B cell (primary cell): ENCODE measurements at regions not wholly inside any gene's neighbourhood (a gene's known extent, or its start where the extent isn't known, plus 50 kb on each side); places are given as distances from the start of the nearest gene placed in this dataset.

Experiments used
- ATAC-seq: fragments of 200-7000 bp; cut with Tn5 transposase; one replicate; pipeline ENCODE4 v1.10.0; 2021; ENCODE audit warnings: low read depth, mild to moderate bottlenecking, moderate number of reproducible peaks, moderate library complexity
- CTCF ChIA-PET: fragments of 350-600 bp; sonication (Branson Sonifier 250); formaldehyde crosslinking; loops from one replicate; lab custom pipeline; 2021; ENCODE audit warnings: antibody characterized with exemption, inconsistent platforms; lab: Charles Lee
- POLR2A ChIA-PET: fragments of 350-600 bp; sonication (Branson Sonifier 250); formaldehyde crosslinking; loops from one replicate; lab custom pipeline; 2021; ENCODE audit warnings: antibody characterized with exemption; lab: Charles Lee
- DNase-seq: peaks from one replicate; pipeline ENCODE4 v3.0.0; 2013
- H2AFZ ChIP-seq: 2 replicates; pipeline ENCODE4 v1.6.1; 2012; ENCODE audit warnings: mild to moderate bottlenecking, low read depth, low read length; ENCODE audit not compliant: insufficient read depth, poor library complexity, severe bottlenecking
- H3K27ac ChIP-seq, 2 donors: 1 replicate in 1 of 2; 2 replicates in 1 of 2; pipeline ENCODE4 v1.5.1; 2012 to 2013; ENCODE audit warnings: low read length in 2 of 2, mild to moderate bottlenecking in 2 of 2, moderate library complexity in 1 of 2
- H3K27me3 ChIP-seq, 4 experiments: fragments of 200-600 bp in 1 of 4; sonication (generic) in 1 of 4; replicated peaks in 1 of 4; 1 replicate in 2 of 4; 2 replicates in 2 of 4; pipeline versions ENCODE4 v1.6.1 to v1.7.0; 2013 to 2016; ENCODE audit warnings: low read length in 3 of 4, mild to moderate bottlenecking in 2 of 4, mixed read lengths in 1 of 4, moderate library complexity in 1 of 4; ENCODE audit not compliant: insufficient read depth in 4 of 4, control insufficient read depth in 3 of 4; ENCODE audit errors: control extremely low read depth in 1 of 4
- H3K36me3 ChIP-seq, 2 experiments: replicated peaks in 1 of 2; 1 replicate in 1 of 2; 2 replicates in 1 of 2; pipeline versions ENCODE4 v1.6.1 to v1.7.1; 2013; ENCODE audit warnings: low read length in 1 of 2; ENCODE audit not compliant: insufficient read depth in 2 of 2, control insufficient read depth in 1 of 2; ENCODE audit errors: control extremely low read depth in 1 of 2, extremely low read depth in 1 of 2
- H3K4me1 ChIP-seq, 2 donors: fragments of 200-600 bp in 1 of 2; sonication (generic) in 1 of 2; 1 replicate in 1 of 2; 2 replicates in 1 of 2; pipeline versions ENCODE4 v1.5.1 to v1.6.1; 2013 to 2017; ENCODE audit warnings: low read length in 2 of 2; ENCODE audit not compliant: control insufficient read depth in 2 of 2, insufficient read depth in 2 of 2
- H3K4me2 ChIP-seq: replicated peaks from 2 replicates; pipeline ENCODE3; 2012; ENCODE audit warnings: mild to moderate bottlenecking, low read depth, low read length; ENCODE audit not compliant: poor library complexity, severe bottlenecking
- H3K4me3 ChIP-seq, 5 experiments: fragments of 200-600 bp in 1 of 5; sonication (generic) in 1 of 5; 1 replicate in 3 of 5; 2 replicates in 2 of 5; pipeline versions ENCODE4 v1.5.1 to v1.7.0; 2011 to 2016; ENCODE audit warnings: low read length in 4 of 5, mild to moderate bottlenecking in 4 of 5, low read depth in 2 of 5, control low read depth in 1 of 5, moderate library complexity in 1 of 5; ENCODE audit not compliant: insufficient read depth in 1 of 5; ENCODE audit errors: control extremely low read depth in 1 of 5, extremely low read depth in 1 of 5
- H3K79me2 ChIP-seq: fragments of 200-600 bp; sonication (generic); one replicate; pipeline ENCODE4 v1.6.0; 2016; ENCODE audit warnings: low read length; ENCODE audit not compliant: control insufficient read depth, insufficient read depth
- H3K9ac ChIP-seq: fragments of 200-600 bp; sonication (generic); 2 replicates; pipeline ENCODE4 v1.6.1; 2017; ENCODE audit warnings: mild to moderate bottlenecking, low read length, moderate library complexity
- H3K9me3 ChIP-seq, 3 donors: one replicate each; pipeline versions ENCODE4 v1.6.1 to v1.7.1; 2013; ENCODE audit warnings: low read length in 2 of 3; ENCODE audit not compliant: control insufficient read depth in 2 of 3, insufficient read depth in 1 of 3; ENCODE audit errors: control extremely low read depth in 1 of 3
- H4K20me1 ChIP-seq: 2 replicates; pipeline ENCODE4 v1.6.0; 2012; ENCODE audit warnings: mild to moderate bottlenecking, low read length; ENCODE audit not compliant: insufficient read depth, control insufficient read depth, poor library complexity, severe bottlenecking
- H3K27ac Mint-ChIP-seq: one replicate; pipeline ENCODE4 v1.8.0; 2021; ENCODE audit warnings: mixed read lengths
- H3K27me3 Mint-ChIP-seq: one replicate; pipeline ENCODE4 v1.8.0; 2021; ENCODE audit warnings: mixed read lengths
- H3K4me1 Mint-ChIP-seq: one replicate; pipeline ENCODE4 v1.8.0; 2021; ENCODE audit warnings: mixed read lengths
- H3K4me3 Mint-ChIP-seq: one replicate; pipeline ENCODE4 v1.8.0; 2021; ENCODE audit warnings: mixed read lengths
- H3K9me3 Mint-ChIP-seq: one replicate; pipeline ENCODE4 v1.8.0; 2022; ENCODE audit warnings: mixed read lengths; ENCODE audit not compliant: insufficient read depth
- CTCF ChIP-seq: fragments of 200-600 bp; IDR thresholded peaks from one replicate; pipeline ENCODE4 v1.8.0; 2022; ENCODE audit warnings: antibody characterized with exemption, mild to moderate bottlenecking
- EZH2 ChIP-seq: IDR thresholded peaks from 2 replicates; pipeline ENCODE4 v1.6.1; 2012; ENCODE audit warnings: borderline replicate concordance, low read depth, mild to moderate bottlenecking, moderate library complexity, low read length; ENCODE audit not compliant: insufficient read depth, poor library complexity, severe bottlenecking
- WGBS: methylation state at CpG from one replicate; pipeline ENCODE4 v1.1.5; 2013; ENCODE audit warnings: missing lambda C conversion rate; ENCODE audit not compliant: insufficient coverage; 5-methylcytosine and 5-hydroxymethylcytosine counted together
- intact Hi-C: fragments of 100-400 bp; cut with micrococcal nuclease; formaldehyde crosslinking; loops from one replicate; pipeline ENCODE4 v1.10.0; 2022

- H3K36me3 ChIP-seq: no peaks in the 10 kb centered on the region
- H3K27me3 ChIP-seq: no peaks in the 10 kb centered on the region
- TF ChIP-seq EZH2 (no peak), CTCF (no peak)
- no peaks in the 10 kb centered on the region for H3K9me3 Mint-ChIP-seq
- H3K4me2 ChIP-seq: no peak overlapping the region
- CTCF ChIA-PET: no interaction called here
- H3K27me3 Mint-ChIP-seq: no peaks in the 10 kb centered on the region
- no peak overlapping the region for H3K27ac Mint-ChIP-seq
- no peak overlapping the region for H3K9ac ChIP-seq
- peaks cover 8 to 17% of the 10 kb centered on the region in 2 donors for H3K4me1 ChIP-seq
- no peaks in the 10 kb centered on the region for H4K20me1 ChIP-seq
- no peak overlapping the region for H2AFZ ChIP-seq
- H3K4me1 Mint-ChIP-seq: peaks cover 17% of the 10 kb centered on the region
- POLR2A ChIA-PET: interaction anchor here (0.7 kb wide), 1 partner anchor 298 kb away, joined by 3 read pairs; no protein-coding TSS in a partner anchor
- H3K4me3 ChIP-seq: no peak overlapping the region
- no peaks in the 10 kb centered on the region for H3K79me2 ChIP-seq
- H3K9me3 ChIP-seq: no peaks in the 10 kb centered on the region
- H3K4me3 Mint-ChIP-seq: no peak overlapping the region
- ATAC-seq: no peak
- no peak overlapping the region for H3K27ac ChIP-seq
- 0% methylated on average over 1 of the region's 1 CpG for WGBS
- intact Hi-C loops: no loop called here
- DNase-seq: no peak
Observed at GRCh38 chr5:125154301-125155110, 408.1 kb upstream of the ZNF608 start.

DNA sequence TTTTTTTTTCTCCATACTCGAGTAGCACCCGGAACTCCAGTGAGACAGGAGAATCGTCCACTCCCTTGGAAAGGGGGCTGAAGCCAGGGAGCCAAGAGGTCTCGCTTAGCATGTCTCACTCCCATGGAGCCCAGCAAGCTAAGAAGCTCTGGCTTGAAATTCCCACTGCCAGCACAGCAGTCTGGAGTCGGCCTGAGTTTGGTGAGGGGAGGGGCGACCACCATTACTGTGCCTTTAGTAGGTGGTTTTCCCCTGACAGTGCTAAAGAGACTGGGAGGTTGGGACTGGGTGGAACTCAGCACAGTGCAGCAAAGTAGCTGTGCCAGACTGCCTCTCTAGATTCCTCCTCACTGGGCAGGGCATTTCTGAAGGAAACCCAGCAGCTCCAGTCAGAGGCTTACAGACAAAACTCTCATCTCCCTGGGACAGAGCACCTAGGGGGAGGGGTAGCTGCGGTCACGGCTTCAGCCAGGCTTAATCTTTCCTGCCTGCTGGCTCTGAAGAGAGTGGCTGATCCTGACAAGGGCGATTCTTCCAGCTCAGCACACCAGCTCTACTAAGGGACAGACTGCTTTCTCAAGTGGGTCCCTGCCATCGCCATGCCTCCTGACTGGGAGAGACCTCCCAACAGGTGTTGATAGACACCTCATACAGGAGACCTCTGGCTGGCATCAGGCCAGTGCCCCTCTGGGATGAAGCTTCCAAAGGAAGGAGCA is 414.5 kb upstream of the ZNF608 start:
- ChIA-PET POLR2A (no interaction called here), CTCF (no interaction called here)
- Histone ChIP-seq H4K20me1 (no peaks in the 10 kb centered on the region), H3K4me3 (no peak overlapping the region), H3K9ac (no peak overlapping the region), H3K27me3 (no peaks in the 10 kb centered on the region), H3K79me2 (no peaks in the 10 kb centered on the region), H3K9me3 (no peaks in the 10 kb centered on the region), H3K4me1 (no peaks in the 10 kb centered on the region), H3K4me2 (no peak overlapping the region), H3K27ac (no peak overlapping the region), H3K36me3 (no peaks in the 10 kb centered on the region), H2AFZ (no peak overlapping the region)
- Mint-ChIP-seq H3K4me1 (no peaks in the 10 kb centered on the region), H3K27ac (no peak overlapping the region), H3K4me3 (no peak overlapping the region), H3K27me3 (no peaks in the 10 kb centered on the region), H3K9me3 (peaks cover 14% of the 10 kb centered on the region)
- 97% methylated on average over 7 of the region's 10 CpGs for WGBS
- TF ChIP-seq CTCF: no peak
- TF ChIP-seq EZH2: no peak
- intact Hi-C loops: no loop called here
- DNase-seq: no peak
- ATAC-seq: no peak
